Esophagus squamous epithelium (tissue), 5 donors: ENCODE measurements at regions not wholly inside any gene's neighbourhood (a gene's known extent, or its start where the extent isn't known, plus 50 kb on each side); places are given as distances from the start of the nearest gene placed in this dataset.

Source experiments
- DNase-seq: peaks from one replicate; lab custom pipeline; 2025; lab: John Stamatoyannopoulos, UW
- H3K27ac ChIP-seq, 4 donors: fragments of 200-600 bp; sonication (generic); one replicate each; pipeline ENCODE4 v1.5.1; 2016 to 2019; ENCODE audit warnings: mild to moderate bottlenecking in 1 of 4
- H3K27me3 ChIP-seq, 4 donors: fragments of 200-600 bp; sonication (generic); 1 replicate in 3 of 4; 2 replicates in 1 of 4; pipeline versions ENCODE4 v1.5.1 to v1.6.0; 2017 to 2021; ENCODE audit warnings: antibody characterized with exemption in 1 of 4
- H3K36me3 ChIP-seq, 3 donors: fragments of 200-600 bp; sonication (generic); one replicate each; pipeline ENCODE4 v1.5.1; 2016 to 2019
- H3K4me1 ChIP-seq, 3 donors: fragments of 200-600 bp; sonication (generic); one replicate each; pipeline ENCODE4 v1.5.1; 2017 to 2019
- H3K4me3 ChIP-seq, 4 donors: fragments of 200-600 bp; sonication (generic); 1 replicate in 3 of 4; 2 replicates in 1 of 4; pipeline ENCODE4 v1.5.1; 2016 to 2019; ENCODE audit warnings: mild to moderate bottlenecking in 2 of 4, moderate library complexity in 1 of 4
- H3K9me3 ChIP-seq, 3 donors: fragments of 200-600 bp; sonication (generic); one replicate each; pipeline ENCODE4 v1.5.1; 2016 to 2019
- POLR2A ChIP-seq, 4 donors: fragments of 450-650 bp; IDR thresholded peaks; one replicate each; pipeline ENCODE4 v1.6.1; 2017; ENCODE audit warnings: antibody characterized with exemption in 4 of 4, mild to moderate bottlenecking in 4 of 4, moderate library complexity in 3 of 4
- WGBS, 2 donors: methylation state at CpG; one replicate each; pipeline ENCODE4 v1.1.5; 2018; 5-methylcytosine and 5-hydroxymethylcytosine counted together
- intact Hi-C: fragments of 100-400 bp; cut with DNase I; formaldehyde crosslinking; loops from one replicate; pipeline ENCODE4 v1.15.0; 2022
- TF ChIP-seq, protein P1 (sequence below), 6 experiments: fragments of 450-650 bp in 4 of 6; fragments of 200-600 bp in 2 of 6; sonication (generic) in 2 of 6; IDR thresholded peaks; one replicate each; pipeline ENCODE4 v1.5.1; 2016 to 2019; ENCODE audit warnings: antibody characterized with exemption in 6 of 6, mild to moderate bottlenecking in 4 of 6, moderate library complexity in 4 of 6
- donor health status: DM: yes; HTN: yes; CAD: no.

DNA sequence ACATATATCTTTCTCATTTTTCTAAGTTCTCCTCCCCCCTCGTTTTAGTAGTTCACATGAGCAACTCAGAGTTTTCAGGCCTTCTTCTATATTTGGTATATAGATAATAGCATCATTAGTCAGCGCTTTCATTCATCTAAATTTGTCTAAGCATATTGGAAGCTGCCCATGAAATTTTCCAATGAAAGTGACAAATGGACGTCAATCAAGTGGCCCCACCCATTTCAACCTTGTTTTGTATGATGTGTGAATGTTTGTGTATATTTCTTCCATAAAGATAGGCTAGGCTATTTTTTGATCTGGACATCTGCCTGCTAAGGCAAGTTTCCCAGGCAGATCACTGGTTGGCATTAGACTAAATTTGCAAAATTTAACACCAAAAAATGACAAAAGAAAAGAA is 104.0 kb upstream of the SSBP2 start:
- 32 to 34% methylated on average over 3 of the region's 3 CpGs for WGBS, 2 donors
- Histone ChIP-seq H3K27ac (peak overlapping the region in 2 of 4 donors; percentile 67 to 68), H3K4me1 (peaks cover 36 to 83% (median 38%) of the 10 kb centered on the region in 3 donors), H3K4me3 (no peak overlapping the region), H3K36me3 (no peaks in the 10 kb centered on the region), H3K27me3 (no peaks in the 10 kb centered on the region), H3K9me3 (no peaks in the 10 kb centered on the region)
- TF ChIP-seq, protein P1, sequence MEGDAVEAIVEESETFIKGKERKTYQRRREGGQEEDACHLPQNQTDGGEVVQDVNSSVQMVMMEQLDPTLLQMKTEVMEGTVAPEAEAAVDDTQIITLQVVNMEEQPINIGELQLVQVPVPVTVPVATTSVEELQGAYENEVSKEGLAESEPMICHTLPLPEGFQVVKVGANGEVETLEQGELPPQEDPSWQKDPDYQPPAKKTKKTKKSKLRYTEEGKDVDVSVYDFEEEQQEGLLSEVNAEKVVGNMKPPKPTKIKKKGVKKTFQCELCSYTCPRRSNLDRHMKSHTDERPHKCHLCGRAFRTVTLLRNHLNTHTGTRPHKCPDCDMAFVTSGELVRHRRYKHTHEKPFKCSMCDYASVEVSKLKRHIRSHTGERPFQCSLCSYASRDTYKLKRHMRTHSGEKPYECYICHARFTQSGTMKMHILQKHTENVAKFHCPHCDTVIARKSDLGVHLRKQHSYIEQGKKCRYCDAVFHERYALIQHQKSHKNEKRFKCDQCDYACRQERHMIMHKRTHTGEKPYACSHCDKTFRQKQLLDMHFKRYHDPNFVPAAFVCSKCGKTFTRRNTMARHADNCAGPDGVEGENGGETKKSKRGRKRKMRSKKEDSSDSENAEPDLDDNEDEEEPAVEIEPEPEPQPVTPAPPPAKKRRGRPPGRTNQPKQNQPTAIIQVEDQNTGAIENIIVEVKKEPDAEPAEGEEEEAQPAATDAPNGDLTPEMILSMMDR (IDR thresholded peaks at IDR 0.05) = no peak
- no peak for TF ChIP-seq POLR2A (IDR thresholded peaks at IDR 0.05)
- no peak for DNase-seq
- intact Hi-C loops = loop anchor here (5.0 kb wide), 1 partner anchor 68 kb away; no protein-coding TSS in a partner anchor

DNA sequence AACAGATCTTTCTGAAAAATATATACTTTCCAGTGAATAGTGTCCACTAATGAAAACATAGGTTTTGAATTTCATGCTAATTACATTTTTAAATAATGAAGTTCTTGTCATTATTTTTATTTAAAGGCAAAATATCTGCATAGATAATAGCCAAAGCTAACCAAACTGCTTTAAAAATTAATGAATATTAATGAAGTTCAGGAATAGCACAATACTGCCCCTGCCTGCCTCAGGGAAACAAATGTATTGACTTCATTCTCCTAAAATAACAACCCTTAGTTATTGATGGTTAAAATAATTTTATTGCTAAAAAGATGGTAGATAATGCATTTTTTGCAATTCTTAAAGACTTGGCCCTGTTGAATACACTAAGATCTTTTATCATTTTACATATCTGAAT is 103.6 kb upstream of the SSBP2 start:
- intact Hi-C loops = loop anchor here (5.0 kb wide), 1 partner anchor 67 kb away; no protein-coding TSS in a partner anchor
- Histone ChIP-seq H3K4me3 (no peak overlapping the region), H3K4me1 (peaks cover 36 to 87% (median 39%) of the 10 kb centered on the region in 3 donors), H3K36me3 (no peaks in the 10 kb centered on the region), H3K27ac (peak overlapping the region in 2 of 4 donors; percentile 67 to 68), H3K9me3 (no peaks in the 10 kb centered on the region), H3K27me3 (no peaks in the 10 kb centered on the region)
- TF ChIP-seq POLR2A (IDR thresholded peaks at IDR 0.05) = no peak
- TF ChIP-seq, protein P1 (IDR thresholded peaks at IDR 0.05) = peak in 2 of 6 experiments; percentile 24 to 34
- DNase-seq = no peak

DNA sequence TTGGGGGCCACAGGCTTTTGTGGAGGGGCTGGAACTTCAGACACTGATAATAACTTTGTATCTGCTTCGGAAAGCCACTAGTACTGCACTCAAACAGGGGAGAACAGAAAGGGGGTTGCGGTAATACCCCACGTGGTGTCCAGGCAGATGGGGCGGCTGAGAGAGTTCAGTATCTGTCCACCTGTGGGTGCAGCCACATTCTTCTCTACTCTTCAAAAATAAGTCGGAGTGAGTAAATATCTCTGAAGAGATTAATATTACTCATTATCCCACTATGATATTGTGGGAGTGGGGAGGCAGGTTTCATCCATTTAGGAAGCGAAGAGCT is 102.1 kb upstream of the SSBP2 start:
- no peaks in the 10 kb centered on the region for H3K9me3 ChIP-seq
- intact Hi-C loops = loop anchor here (5.0 kb wide), 1 partner anchor 66 kb away; no protein-coding TSS in a partner anchor
- no peaks in the 10 kb centered on the region for H3K27me3 ChIP-seq
- no peaks in the 10 kb centered on the region for H3K36me3 ChIP-seq
- peak overlapping the region in 2 of 4 donors; percentile 45 to 73 for H3K4me3 ChIP-seq
- H3K4me1 ChIP-seq = peaks cover 36 to 97% (median 41%) of the 10 kb centered on the region in 3 donors
- TF ChIP-seq, protein P1 (IDR thresholded peaks at IDR 0.05) = no peak
- TF ChIP-seq POLR2A (IDR thresholded peaks at IDR 0.05) = no peak
- DNase-seq = no peak
- WGBS, 2 donors = 69 to 84% methylated on average over 5 to 6 of the region's 6 CpGs
- H3K27ac ChIP-seq = peak overlapping the region; percentile 71 to 94 (median 86)

DNA sequence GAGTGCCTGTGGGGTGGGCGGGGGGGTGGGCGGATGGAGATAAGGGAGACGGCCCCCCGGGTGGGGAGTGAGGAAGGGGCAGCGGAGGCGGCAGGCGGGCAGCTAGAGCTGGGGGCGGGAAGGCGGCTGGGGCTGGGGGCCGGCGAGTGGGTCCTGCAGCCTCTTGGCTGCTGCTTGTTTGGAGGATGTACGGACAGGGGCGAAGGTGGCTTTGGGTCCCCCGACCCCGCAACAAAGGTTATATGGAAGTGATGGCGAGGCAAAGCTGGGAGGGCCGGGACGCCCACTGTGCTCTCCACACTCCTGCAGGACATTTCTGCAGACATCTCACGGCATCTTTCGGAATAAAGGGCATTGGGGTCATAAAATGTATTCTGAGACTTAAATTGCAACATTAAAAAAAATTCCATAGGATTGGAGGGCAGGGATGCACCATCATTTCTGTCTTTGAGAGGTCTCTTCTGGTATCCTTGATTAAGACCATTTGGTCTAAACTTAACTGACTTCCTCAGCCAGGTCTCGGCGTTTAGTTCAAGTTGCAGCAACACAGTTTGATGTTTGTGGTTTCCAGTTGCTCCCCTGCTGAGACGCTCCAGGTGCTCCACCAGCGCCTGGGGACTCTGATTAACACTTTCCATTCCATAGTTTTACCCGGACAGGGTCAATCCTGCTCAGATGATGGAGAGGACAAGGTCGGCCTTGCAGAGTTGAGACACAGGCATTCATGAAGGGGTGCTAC is 101.6 kb upstream of the SSBP2 start:
- 13 to 21% methylated on average over 9 to 22 of the region's 26 CpGs for WGBS, 2 donors
- Histone ChIP-seq H3K4me3 (peak overlapping the region; percentile 26 to 73 (median 49)), H3K4me1 (peaks cover 32 to 97% (median 41%) of the 10 kb centered on the region in 3 donors), H3K9me3 (no peaks in the 10 kb centered on the region), H3K27me3 (no peaks in the 10 kb centered on the region), H3K36me3 (no peaks in the 10 kb centered on the region), H3K27ac (peak overlapping the region; percentile 71 to 94 (median 86))
- DNase-seq = no peak
- TF ChIP-seq POLR2A (IDR thresholded peaks at IDR 0.05) = no peak
- TF ChIP-seq, protein P1 (IDR thresholded peaks at IDR 0.05) = no peak
- intact Hi-C loops = loop anchor here (5.0 kb wide), 1 partner anchor 65 kb away; no protein-coding TSS in a partner anchor

DNA sequence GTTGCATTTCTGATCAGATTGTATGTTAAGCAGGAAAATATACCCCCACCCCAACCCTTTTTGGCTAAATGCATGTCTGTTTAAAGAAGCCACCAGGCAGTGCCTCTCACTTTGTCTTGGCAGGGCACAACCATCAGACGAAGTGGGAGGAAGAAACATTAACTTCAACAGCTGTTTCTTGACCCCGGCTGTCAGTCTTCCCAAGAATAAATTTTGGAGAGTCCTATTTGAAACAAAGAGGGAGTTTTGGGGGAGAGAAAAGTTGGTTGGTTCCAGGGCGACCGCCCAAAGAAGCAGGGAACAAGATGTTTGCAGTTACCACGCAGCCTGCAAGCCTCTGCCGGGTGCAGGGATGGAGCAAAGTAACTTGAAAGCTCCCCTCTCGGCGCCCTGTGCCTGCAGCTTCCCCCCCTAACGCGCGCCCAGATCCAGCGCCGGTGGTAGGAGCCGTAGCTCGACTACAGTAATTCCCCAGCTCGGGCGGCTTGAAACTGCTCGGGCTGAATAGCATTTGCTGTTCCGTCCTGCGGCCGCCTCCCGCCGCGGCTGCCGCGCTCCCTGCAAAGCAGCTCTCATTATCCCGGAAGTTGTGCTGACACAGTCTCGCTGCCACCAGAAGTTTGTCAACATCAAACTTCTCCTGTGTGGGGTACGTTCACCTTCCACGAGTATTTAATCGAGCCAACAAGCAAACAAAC is 100.7 kb upstream of the SSBP2 start:
- H3K9me3 ChIP-seq = no peaks in the 10 kb centered on the region
- WGBS, 2 donors = 0% methylated on average over 25 to 28 of the region's 31 CpGs
- DNase-seq = peak; percentile 62
- H3K4me3 ChIP-seq = peak overlapping the region; percentile 26 to 73 (median 49)
- peak overlapping the region; percentile 71 to 94 (median 86) for H3K27ac ChIP-seq
- TF ChIP-seq, protein P1 (IDR thresholded peaks at IDR 0.05) = peak in 2 of 6 experiments; percentile 10 to 22
- peak in 1 of 4 donors; percentile 52 for TF ChIP-seq POLR2A (IDR thresholded peaks at IDR 0.05)
- intact Hi-C loops = loop anchor here (2.0 to 5.0 kb wide), 2 partner anchors 64 to 101 kb away; partner anchors contain the start of gene SSBP2
- peaks cover 23 to 91% (median 37%) of the 10 kb centered on the region in 3 donors for H3K4me1 ChIP-seq
- H3K27me3 ChIP-seq = no peaks in the 10 kb centered on the region
- no peaks in the 10 kb centered on the region for H3K36me3 ChIP-seq
